ENCODE measurements at regions not wholly inside any gene's neighbourhood (a gene's known extent, or its start where the extent isn't known, plus 50 kb on each side); places are given as distances from the start of the nearest gene placed in this dataset.

- TF ChIP-seq FOXM1 (IDR thresholded peaks at IDR 0.05; ENCODE audit: borderline replicate concordance), result no peak
- CTCF ChIA-PET, result interaction anchor here (1.2 to 1.6 kb wide), 2 partner anchors 11 to 554 kb away, joined by 3 to 7 read pairs; no protein-coding TSS in a partner anchor
- DNase-seq (ENCODE audit: extremely low spot score), result peak; percentile 51
- POLR2A ChIA-PET, result no interaction called here
These were observed 104.9 kb upstream of the NXT1 start for GRCh38 chr20:23245553-23246181.

GRCh38 chr20:23244916-23245552 lies 105.6 kb upstream of the NXT1 start:
- CTCF ChIA-PET, result interaction anchor here (0.6 to 1.6 kb wide), 2 partner anchors 10 to 560 kb away, joined by 3 to 7 read pairs; no protein-coding TSS in a partner anchor
- POLR2A ChIA-PET, result no interaction called here
- no peak for DNase-seq (ENCODE audit: extremely low spot score)
- TF ChIP-seq LEF1 (IDR thresholded peaks at IDR 0.05; ENCODE audit: borderline replicate concordance) (no peak), ARNT (IDR thresholded peaks at IDR 0.05) (no peak), SP1 (IDR thresholded peaks at IDR 0.05) (no peak), TARDBP (IDR thresholded peaks at IDR 0.05) (no peak), FOXM1 (IDR thresholded peaks at IDR 0.05; ENCODE audit: borderline replicate concordance) (no peak), FOXA1 (IDR thresholded peaks at IDR 0.05) (no peak), ZNF384 (IDR thresholded peaks at IDR 0.05) (no peak), HDGF (IDR thresholded peaks at IDR 0.05; ENCODE audit: borderline replicate concordance) (no peak), PKNOX1 (IDR thresholded peaks at IDR 0.05) (no peak), NFRKB (IDR thresholded peaks at IDR 0.05) (no peak), CTBP1 (IDR thresholded peaks at IDR 0.05; ENCODE audit: borderline replicate concordance) (no peak), FOXK2 (IDR thresholded peaks at IDR 0.05) (no peak), BHLHE40 (IDR thresholded peaks at IDR 0.05; ENCODE audit: borderline replicate concordance) (no peak), SUZ12 (IDR thresholded peaks at IDR 0.05) (no peak), ELF4 (IDR thresholded peaks at IDR 0.05) (no peak), L3MBTL2 (conservative IDR thresholded peaks at IDR 0.05) (no peak)

- no peak for TF ChIP-seq CTBP1 (IDR thresholded peaks at IDR 0.05; ENCODE audit: borderline replicate concordance)
- TF ChIP-seq ELF4 (IDR thresholded peaks at IDR 0.05), result no peak
- TF ChIP-seq LEF1 (IDR thresholded peaks at IDR 0.05; ENCODE audit: borderline replicate concordance), result no peak
- no peak for TF ChIP-seq SP1 (IDR thresholded peaks at IDR 0.05)
- no peak for TF ChIP-seq FOXA1 (IDR thresholded peaks at IDR 0.05)
- no peak for TF ChIP-seq FOXK2 (IDR thresholded peaks at IDR 0.05)
- TF ChIP-seq PKNOX1 (IDR thresholded peaks at IDR 0.05), result no peak
- TF ChIP-seq TARDBP (IDR thresholded peaks at IDR 0.05), result no peak
- TF ChIP-seq NFRKB (IDR thresholded peaks at IDR 0.05), result no peak
- no peak for TF ChIP-seq SUZ12 (IDR thresholded peaks at IDR 0.05)
- no peak for TF ChIP-seq BHLHE40 (IDR thresholded peaks at IDR 0.05; ENCODE audit: borderline replicate concordance)
- no peak for TF ChIP-seq L3MBTL2 (conservative IDR thresholded peaks at IDR 0.05)
- no peak for TF ChIP-seq HDGF (IDR thresholded peaks at IDR 0.05; ENCODE audit: borderline replicate concordance)
- TF ChIP-seq ZNF384 (IDR thresholded peaks at IDR 0.05), result no peak
- no peak for DNase-seq (ENCODE audit: extremely low spot score)
- ChIA-PET POLR2A (no interaction called here), CTCF (interaction anchor here (0.6 kb wide), 1 partner anchor 559 kb away, joined by 3 read pairs; no protein-coding TSS in a partner anchor)
These were observed 106.3 kb upstream of the NXT1 start for GRCh38 chr20:23244156-23244915.

- ChIA-PET POLR2A (no interaction called here), CTCF (no interaction called here)
- DNase-seq (ENCODE audit: extremely low spot score), result no peak
- TF ChIP-seq L3MBTL2 (conservative IDR thresholded peaks at IDR 0.05) (no peak), SUZ12 (IDR thresholded peaks at IDR 0.05) (no peak), HDGF (IDR thresholded peaks at IDR 0.05; ENCODE audit: borderline replicate concordance) (no peak), LEF1 (IDR thresholded peaks at IDR 0.05; ENCODE audit: borderline replicate concordance) (no peak), PKNOX1 (IDR thresholded peaks at IDR 0.05) (no peak), FOXK2 (IDR thresholded peaks at IDR 0.05) (no peak)
These were observed 106.8 kb upstream of the NXT1 start for GRCh38 chr20:23243791-23244155.

GRCh38 chr20:23242556-23243180 lies 107.9 kb upstream of the NXT1 start:
- POLR2A ChIA-PET, result no interaction called here
- TF ChIP-seq ELF4 (IDR thresholded peaks at IDR 0.05) (no peak), CTBP1 (IDR thresholded peaks at IDR 0.05; ENCODE audit: borderline replicate concordance) (no peak), SP1 (IDR thresholded peaks at IDR 0.05) (no peak), PKNOX1 (IDR thresholded peaks at IDR 0.05) (no peak), SUZ12 (IDR thresholded peaks at IDR 0.05) (no peak), LEF1 (IDR thresholded peaks at IDR 0.05; ENCODE audit: borderline replicate concordance) (no peak), ZNF384 (IDR thresholded peaks at IDR 0.05) (no peak), FOXA1 (IDR thresholded peaks at IDR 0.05) (no peak), BHLHE40 (IDR thresholded peaks at IDR 0.05; ENCODE audit: borderline replicate concordance) (no peak), ARNT (IDR thresholded peaks at IDR 0.05) (no peak), NFRKB (IDR thresholded peaks at IDR 0.05) (no peak), L3MBTL2 (conservative IDR thresholded peaks at IDR 0.05) (no peak)
- no peak for DNase-seq (ENCODE audit: extremely low spot score)
- CTCF ChIA-PET, result no interaction called here

Measured in HEK293T (cell line).